ENCODE measurements at regions not wholly inside any gene's neighbourhood (a gene's known extent, or its start where the extent isn't known, plus 50 kb on each side); places are given as distances from the start of the nearest gene placed in this dataset.

- H3K9me3 ChIP-seq: no peaks in the 10 kb centered on the region
- no peak for DNase-seq
- intact Hi-C loops (cut with DNase I; ENCODE audit: low total_unique reads): no loop called here
- H3K27ac ChIP-seq: no peak overlapping the region
- TF ChIP-seq POLR2A (IDR thresholded peaks at IDR 0.05): no peak
- TF ChIP-seq, protein P1, sequence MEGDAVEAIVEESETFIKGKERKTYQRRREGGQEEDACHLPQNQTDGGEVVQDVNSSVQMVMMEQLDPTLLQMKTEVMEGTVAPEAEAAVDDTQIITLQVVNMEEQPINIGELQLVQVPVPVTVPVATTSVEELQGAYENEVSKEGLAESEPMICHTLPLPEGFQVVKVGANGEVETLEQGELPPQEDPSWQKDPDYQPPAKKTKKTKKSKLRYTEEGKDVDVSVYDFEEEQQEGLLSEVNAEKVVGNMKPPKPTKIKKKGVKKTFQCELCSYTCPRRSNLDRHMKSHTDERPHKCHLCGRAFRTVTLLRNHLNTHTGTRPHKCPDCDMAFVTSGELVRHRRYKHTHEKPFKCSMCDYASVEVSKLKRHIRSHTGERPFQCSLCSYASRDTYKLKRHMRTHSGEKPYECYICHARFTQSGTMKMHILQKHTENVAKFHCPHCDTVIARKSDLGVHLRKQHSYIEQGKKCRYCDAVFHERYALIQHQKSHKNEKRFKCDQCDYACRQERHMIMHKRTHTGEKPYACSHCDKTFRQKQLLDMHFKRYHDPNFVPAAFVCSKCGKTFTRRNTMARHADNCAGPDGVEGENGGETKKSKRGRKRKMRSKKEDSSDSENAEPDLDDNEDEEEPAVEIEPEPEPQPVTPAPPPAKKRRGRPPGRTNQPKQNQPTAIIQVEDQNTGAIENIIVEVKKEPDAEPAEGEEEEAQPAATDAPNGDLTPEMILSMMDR (IDR thresholded peaks at IDR 0.05): no peak
- no peaks in the 10 kb centered on the region for H3K4me1 ChIP-seq
- no peak overlapping the region for H3K4me3 ChIP-seq
- H3K36me3 ChIP-seq: no peaks in the 10 kb centered on the region
- H3K27me3 ChIP-seq: no peaks in the 10 kb centered on the region
These were observed 239.2 kb upstream of the SOX9 start for GRCh38 chr17:71881581-71881980.

DNA sequence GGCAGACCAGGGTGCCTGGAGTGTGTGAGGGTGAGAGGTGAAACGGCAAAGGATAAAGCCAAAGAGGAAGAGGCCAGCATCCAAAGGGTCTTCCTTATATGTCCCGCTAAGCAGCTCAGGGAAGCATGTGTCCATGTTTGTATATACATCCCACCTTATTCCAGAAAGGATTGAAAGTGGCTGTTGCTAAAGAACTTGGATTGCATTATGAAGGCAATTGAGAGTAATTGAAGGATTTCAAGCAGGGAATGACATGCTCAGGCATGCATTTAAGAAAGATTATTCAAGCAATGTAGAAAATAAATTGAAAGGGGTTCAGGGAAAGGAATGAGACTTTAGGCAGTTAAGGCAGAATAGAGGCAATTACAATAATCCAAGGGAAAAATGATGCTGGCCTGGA lies 237.6 kb upstream of the SOX9 start:
- Histone ChIP-seq H3K36me3 (no peaks in the 10 kb centered on the region), H3K27ac (no peak overlapping the region), H3K4me3 (no peak overlapping the region), H3K27me3 (no peaks in the 10 kb centered on the region), H3K9me3 (no peaks in the 10 kb centered on the region), H3K4me1 (no peaks in the 10 kb centered on the region)
- no peak for DNase-seq
- TF ChIP-seq POLR2A (IDR thresholded peaks at IDR 0.05): no peak
- TF ChIP-seq, protein P1 (IDR thresholded peaks at IDR 0.05): no peak
- intact Hi-C loops (cut with DNase I; ENCODE audit: low total_unique reads): no loop called here

DNA sequence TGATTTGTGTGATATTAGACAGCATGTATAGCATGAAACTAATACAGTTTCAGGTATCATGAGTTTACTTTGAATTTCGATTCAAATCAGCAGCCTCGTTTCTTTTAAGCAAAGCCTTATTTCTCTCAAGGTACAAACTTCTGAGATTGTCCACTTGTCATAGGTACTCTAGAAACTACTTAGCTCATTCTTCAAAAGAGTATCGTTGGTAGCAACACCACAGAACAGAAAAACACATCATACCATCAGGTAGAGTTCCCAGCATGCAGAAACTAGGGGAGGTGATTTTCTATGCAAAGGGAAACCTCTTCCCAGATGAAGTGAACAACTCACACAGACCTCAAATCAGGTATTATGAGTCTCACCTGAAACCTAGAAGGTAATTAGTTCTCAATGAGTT lies 237.0 kb upstream of the SOX9 start:
- TF ChIP-seq POLR2A (IDR thresholded peaks at IDR 0.05): no peak
- TF ChIP-seq, protein P1 (IDR thresholded peaks at IDR 0.05): no peak
- Histone ChIP-seq H3K36me3 (no peaks in the 10 kb centered on the region), H3K4me1 (no peaks in the 10 kb centered on the region), H3K4me3 (no peak overlapping the region), H3K9me3 (no peaks in the 10 kb centered on the region), H3K27ac (no peak overlapping the region), H3K27me3 (no peaks in the 10 kb centered on the region)
- intact Hi-C loops (cut with DNase I; ENCODE audit: low total_unique reads): no loop called here
- DNase-seq: no peak

GRCh38 chr17:71885662-71886061 lies 235.2 kb upstream of the SOX9 start:
- Histone ChIP-seq H3K9me3 (no peaks in the 10 kb centered on the region), H3K4me1 (no peaks in the 10 kb centered on the region), H3K27me3 (no peaks in the 10 kb centered on the region), H3K4me3 (no peak overlapping the region), H3K36me3 (no peaks in the 10 kb centered on the region), H3K27ac (no peak overlapping the region)
- no peak for DNase-seq
- intact Hi-C loops (cut with DNase I; ENCODE audit: low total_unique reads): no loop called here
- no peak for TF ChIP-seq POLR2A (IDR thresholded peaks at IDR 0.05)
- TF ChIP-seq, protein P1 (IDR thresholded peaks at IDR 0.05): no peak

GRCh38 chr17:71899317-71899716 lies 221.5 kb upstream of the SOX9 start:
- H3K36me3 ChIP-seq: no peaks in the 10 kb centered on the region
- no peak for DNase-seq
- H3K9me3 ChIP-seq: no peaks in the 10 kb centered on the region
- H3K4me3 ChIP-seq: no peak overlapping the region
- no peaks in the 10 kb centered on the region for H3K4me1 ChIP-seq
- no peak overlapping the region for H3K27ac ChIP-seq
- no peaks in the 10 kb centered on the region for H3K27me3 ChIP-seq
- intact Hi-C loops (cut with DNase I; ENCODE audit: low total_unique reads): no loop called here
- TF ChIP-seq, protein P1 (IDR thresholded peaks at IDR 0.05): no peak
- no peak for TF ChIP-seq POLR2A (IDR thresholded peaks at IDR 0.05)

Measured in uterus (tissue), 3 donors.